Glomerular visceral epithelial cell (primary cell): ENCODE measurements at regions not wholly inside any gene's neighbourhood (a gene's known extent, or its start where the extent isn't known, plus 50 kb on each side); places are given as distances from the start of the nearest gene placed in this dataset.
"Not testable (repeated sequence)": the region's sequence is repeated elsewhere in the genome, so short reads cannot be mapped to it uniquely, and the experiment has no call there.

Experiments used
- DNase-seq: peaks from one replicate; pipeline ENCODE4 v3.0.0-alpha.2; 2016; ENCODE audit errors: extremely low spot score

DNA sequence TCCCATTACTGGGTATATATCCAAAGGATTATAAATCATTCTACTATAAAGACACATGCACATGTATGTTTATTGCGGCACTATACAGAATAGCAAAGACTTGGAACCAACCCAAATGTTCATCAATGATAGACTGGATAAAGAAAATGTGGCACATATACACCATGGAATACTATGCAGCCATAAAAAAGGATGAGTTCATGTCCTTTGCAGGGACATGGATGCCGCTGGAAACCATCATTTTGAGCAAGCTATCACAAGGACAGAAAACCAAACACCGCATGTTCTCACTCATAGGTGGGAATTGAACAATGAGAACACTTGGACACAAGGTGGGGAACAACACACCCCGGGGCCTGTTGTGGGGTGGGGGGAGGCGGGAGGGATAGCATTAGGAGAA, 57.0 kb upstream of the NEUROD1 start:
- not testable (repeated sequence) for DNase-seq

DNA sequence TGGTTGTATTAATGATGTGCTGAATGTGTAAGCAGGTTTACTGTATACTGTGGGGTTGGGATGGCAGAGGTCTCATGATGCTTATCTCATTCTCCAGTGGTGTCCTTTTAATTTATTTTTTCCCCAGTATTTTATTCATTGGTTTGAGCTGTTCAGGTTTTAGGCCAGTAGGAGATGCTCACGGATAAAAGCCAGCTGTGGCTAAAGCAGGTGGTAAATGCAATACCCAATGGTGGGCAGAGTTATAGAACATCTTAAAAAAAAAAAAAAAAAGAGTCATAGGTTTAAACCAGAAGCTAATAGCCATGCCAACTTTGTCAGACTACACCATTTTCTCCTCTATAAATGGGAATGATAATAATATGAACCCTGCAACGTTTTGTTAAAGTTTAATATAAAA, 57.8 kb upstream of the NEUROD1 start:
- DNase-seq = no peak

DNA sequence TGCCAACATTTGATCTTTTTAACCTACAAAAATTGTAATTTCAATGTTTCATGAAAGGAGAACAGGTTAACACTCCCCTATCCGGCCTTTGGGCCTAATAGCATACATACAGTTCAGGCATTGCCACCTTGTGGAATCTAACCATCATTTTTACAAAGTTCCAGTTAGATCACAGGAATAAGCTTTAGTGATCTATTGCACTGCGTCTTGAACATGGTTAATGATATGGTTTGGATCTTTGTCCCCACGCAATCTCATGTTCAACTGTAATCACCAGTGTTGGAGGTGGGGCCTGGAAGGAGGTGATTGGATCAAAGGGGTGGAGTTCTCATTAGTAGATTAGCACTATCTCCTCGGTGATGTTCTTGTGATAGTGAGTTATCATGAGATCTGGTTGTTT, 58.2 kb upstream of the NEUROD1 start:
- no peak for DNase-seq

DNA sequence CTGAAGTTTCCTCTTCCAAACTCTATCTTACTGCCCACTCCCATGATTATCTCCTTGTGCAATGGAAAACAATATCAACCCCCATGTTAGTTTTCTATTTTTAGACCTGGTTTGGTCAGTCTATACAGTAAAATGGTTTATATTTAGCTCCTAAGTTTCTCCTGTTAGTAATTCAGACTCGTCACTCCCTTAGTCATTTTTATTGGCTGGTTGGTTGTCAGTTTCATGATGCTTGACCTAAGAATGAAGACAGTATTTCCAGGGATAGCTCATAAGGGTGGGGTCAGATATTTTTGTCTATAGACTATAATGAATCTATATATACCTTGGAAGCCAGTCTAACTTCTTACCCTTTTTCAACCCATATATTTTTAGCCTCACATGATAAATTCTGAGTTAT, 61.4 kb upstream of the NEUROD1 start:
- DNase-seq = no peak

DNA sequence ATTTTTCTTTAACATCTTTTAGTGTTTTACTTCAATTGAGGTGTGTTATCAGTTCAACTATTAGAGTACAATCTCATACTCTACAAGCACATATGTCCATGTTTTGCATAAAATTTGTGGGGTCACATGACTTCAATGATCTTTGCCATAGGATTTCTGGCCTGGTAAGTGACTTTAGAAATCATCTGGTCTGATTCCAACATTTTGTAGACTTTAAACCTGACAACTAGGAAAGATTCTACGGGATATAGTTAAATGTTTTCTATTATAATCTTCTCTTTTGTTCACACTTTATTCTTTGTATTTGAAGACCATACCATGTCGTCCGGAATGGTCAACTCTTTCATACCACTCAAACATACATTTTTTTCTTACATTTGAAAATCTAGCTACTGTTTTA, 62.0 kb upstream of the NEUROD1 start:
- no peak for DNase-seq

DNA sequence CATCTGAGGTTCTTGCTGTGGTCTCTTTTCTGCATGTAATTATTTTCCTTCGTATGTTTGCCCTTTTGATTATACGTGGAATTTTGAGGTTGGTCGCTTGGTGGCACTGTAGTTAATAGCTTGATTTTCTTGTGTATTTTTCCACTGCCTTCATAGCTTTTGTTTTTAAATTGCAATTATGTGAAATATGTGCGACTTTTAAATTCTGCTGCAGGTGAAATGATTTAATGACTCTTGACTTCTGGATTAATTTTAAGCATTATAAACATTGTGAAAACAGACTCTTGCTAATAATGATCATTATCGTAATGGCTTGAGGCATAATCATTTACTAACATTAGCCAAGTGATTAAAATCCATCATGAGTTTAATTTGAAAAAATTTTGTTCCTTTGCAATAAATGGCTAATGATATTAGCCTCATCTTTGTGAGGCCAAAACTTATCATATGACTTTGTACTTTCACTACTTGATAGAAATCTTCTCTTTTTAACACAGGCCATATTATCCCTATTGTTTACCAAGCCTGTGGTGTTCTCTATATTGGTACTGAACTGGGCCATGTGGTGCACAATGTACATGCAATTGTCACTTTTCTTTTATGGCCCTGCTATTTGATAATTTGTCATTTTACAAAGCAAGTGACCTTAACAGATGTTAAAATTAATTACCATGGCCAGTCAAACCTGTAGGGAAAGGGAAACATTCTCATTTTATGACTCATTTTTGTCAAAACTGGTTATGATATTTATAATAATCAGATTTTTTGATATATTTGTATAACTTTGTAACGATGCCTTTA, 62.8 kb upstream of the NEUROD1 start:
- peak; percentile 66 for DNase-seq

DNA sequence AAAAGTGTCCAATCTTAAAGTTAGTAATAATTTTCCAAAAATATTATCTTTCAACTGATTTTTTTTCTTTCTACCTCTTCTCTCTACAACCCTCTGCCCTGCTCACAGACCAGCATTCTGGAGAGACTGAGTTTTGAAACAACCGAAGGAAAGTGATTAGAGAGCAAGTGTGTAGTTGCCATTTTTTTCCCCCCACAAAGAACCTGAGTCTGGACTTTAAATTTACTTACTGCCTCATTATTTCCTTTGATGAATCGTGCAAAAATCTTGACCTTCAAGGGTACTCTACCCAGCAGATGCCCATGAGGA, 63.4 kb upstream of the NEUROD1 start:
- no peak for DNase-seq

DNA sequence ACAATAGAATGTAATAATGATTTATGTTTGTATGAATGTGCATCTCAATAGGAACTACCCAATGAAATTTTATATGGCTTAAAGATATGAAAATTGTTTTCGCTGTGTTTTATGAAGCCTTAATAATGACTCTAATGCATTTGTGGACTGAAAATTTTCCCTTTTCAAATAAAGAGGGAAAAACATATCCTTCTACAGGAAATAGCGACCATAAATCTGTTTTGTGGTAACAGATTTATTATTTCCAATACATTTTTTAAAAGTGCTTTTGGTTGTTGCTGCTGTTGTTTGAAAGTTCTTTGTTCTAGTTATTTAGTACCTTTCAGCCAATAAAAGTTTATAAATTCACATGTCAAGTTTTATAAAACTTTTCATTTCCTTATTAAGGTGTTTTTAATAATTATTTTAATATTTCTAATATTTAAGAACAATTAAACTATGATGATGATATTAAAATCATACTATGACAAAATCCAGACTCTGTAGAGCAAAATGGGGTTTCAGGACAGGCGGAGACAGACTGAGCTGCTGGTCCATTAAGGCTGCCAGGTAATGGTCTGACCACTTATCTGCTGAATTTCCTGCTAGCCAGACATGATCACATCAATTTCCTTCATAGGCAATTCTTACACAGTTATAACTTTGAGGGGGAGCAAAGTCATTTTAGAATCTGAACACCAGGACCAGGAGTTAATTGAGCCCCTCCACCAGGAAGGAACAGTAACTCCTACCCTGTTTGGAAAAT, 65.7 kb upstream of the NEUROD1 start:
- no peak for DNase-seq

DNA sequence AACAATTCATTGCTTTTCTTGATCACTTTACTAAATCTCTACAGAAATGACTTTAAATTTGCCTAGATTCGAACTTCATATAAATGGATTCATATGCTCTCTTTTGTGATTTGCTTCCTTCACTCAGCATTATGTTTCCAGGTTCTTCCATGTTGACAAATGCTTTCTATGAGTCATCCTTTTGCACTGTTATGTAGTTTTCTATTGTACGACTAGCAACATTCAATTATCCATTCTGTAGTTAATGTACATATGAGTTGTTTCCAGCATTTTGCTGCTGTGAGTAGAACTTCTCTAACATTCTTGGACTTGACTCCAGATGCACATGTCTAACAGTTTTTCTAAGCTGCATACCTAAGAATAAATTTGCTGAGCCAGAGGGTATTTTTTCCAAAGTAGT, 66.5 kb upstream of the NEUROD1 start:
- DNase-seq = no peak

DNA sequence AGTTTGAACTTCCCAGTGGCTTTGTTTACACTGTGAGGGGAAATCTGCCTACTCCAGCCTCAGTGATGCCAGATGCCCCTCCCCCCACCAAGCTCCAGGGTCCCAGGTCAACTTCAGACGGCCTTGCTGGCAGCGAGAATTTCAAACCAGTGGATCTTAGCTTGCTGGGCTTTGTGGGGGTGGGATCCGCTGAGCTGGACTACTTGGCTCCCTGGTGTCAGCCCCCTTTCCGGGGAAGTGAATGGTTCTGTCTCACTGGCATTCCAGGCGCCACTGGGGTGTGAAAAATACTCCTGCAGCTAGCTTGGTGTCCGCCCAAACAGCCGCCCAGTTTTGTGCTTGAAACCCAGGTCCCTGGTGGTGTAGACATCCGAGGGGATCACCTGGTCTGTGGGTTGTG, 70.0 kb upstream of the NEUROD1 start:
- DNase-seq = no peak

DNA sequence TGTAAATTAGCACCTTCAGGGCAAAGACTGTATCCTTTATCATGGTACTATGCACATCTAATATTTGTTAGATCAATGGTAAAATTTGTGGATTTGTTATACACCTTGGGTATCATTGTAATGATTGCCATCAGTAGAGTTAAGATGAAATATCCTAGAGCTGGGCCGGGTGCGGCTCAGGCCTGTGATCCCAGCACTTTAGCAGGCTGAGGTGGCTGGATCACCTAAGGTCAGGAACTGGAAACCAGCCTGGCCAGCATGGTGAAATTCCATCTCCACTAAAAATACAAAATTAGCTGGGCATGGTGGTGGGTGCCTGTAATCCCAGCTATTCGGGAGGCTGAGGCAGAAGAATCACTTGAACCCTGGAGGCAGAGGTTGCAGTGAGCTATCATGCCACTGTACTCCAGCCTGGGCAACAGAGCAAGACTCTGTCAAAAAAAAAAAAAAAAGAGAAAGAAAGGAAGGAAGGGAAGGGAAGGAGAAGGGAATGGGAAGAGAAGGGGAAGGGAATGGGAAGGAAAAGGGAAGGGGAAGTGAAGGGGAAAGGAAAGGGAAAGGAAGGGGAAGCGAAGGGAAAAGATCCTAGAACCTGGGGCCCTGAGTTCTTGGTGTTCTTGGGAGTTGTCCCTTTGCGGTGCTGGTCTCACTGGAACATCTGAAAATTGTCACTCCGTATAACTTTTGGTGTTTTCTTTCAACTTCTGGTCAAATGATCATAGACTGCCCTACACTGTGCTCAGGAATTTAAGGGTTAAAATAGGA, 71.1 kb upstream of the NEUROD1 start:
- no peak for DNase-seq

DNA sequence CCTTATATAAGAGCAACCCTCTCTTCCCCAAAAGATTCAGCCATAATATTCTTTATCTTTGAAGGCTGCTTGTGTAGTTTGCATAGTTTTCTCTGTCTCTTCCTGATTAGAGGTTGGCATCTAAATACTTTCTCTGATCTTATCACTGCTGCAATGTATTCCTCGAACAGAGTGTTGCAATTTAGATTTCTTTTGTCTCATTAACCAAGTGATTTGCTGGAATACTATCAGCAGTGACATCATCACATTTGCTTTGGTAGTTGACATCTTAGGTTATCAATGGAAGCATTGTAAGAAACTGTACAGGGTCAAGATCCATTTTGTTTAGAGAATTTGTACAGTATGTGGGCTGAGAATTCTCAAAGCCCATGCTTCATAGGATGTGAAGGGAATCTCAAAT, 72.0 kb upstream of the NEUROD1 start:
- DNase-seq = no peak

DNA sequence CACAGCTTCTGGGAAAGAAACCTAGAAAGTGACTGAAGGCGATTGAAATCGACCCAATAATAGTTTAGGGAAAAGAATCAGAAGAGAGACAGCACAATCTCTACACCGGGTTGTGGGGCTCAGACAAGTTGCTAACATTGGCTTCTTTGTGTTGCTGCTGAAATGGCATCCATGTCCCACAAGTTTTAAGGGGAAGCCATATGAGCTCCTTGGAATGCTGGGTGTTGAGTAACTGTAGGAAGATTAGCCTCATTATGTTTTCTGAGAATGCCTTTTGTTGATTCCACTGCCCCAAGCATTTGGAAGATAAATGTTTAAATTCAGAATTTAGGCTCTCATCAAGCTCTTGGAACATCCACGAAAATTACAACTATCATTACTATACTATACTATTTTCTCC, 73.4 kb upstream of the NEUROD1 start:
- DNase-seq = no peak

DNA sequence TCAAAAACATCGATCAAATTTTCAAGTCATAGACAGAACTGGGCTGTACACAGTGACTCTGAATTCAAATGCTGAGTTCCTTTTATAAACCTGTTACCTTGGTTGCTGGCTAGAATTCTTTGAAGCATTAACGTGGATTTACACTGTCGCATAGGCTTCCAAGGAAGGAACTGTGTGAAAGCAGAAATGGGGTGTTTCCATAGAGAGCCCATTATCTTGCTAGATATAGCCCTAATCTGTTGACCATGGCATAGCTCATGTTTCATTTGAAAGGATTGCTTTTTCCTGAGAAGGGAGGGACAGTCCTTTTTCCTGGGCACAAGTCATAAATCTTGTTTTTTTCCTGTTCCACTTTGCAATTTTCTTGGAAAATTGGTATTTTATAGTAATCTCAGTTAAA, 73.8 kb upstream of the NEUROD1 start:
- DNase-seq = no peak

DNA sequence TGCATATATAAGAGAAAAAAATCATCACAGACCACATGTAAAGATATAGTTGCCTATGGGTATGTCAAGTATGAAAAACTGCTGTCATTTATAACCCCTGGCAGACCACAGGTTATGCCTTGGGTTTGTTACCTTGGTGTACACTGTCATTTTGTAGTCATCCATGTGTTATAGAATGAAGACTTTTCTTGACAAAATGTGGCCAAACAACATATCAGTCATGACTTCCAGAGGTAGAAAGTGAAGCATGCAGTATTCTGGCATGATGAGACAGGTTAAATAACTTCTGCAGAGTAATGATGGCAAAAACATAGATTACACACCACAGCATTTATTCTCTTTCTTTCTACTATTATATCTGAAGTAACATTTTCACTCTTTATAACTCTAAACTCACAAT, 74.9 kb upstream of the NEUROD1 start:
- DNase-seq = no peak

DNA sequence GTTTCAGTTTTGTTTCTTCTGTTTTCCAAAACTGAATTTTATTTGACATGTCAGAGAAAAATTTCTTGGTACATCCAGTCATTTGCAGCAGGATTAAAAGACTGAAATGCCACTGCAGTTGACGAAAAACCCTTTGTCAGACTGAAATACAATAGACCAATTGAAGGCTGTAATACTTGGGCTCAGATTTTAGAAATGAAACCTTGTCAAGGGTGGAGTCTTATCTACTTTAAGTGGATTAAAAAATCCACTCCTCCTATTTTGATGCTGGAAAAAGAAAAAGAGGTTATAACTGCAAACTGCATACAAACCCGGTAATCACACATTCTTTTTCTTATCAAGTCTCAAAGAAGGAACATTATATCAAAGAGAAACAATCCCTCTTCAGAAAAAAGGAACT, 80.2 kb upstream of the NEUROD1 start:
- no peak for DNase-seq

DNA sequence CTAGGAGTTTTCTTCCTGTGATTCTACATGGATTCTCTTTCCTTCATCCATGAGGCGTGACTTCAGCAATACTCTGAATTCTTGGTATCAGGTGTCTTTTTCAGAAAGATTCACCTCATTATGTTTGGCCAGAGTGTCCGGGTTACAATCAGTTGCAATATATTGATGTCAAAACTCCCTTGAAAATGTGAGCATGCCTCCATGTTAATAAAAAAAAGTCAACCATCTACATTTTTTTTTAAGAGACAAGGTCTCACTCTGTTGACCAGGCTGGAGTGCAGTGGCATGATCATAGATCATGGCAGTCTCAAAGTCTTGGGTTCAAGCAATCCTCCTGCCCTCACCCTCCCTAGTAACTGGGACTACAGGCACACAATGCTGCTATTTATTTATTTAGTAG, 80.9 kb upstream of the NEUROD1 start:
- no peak for DNase-seq

DNA sequence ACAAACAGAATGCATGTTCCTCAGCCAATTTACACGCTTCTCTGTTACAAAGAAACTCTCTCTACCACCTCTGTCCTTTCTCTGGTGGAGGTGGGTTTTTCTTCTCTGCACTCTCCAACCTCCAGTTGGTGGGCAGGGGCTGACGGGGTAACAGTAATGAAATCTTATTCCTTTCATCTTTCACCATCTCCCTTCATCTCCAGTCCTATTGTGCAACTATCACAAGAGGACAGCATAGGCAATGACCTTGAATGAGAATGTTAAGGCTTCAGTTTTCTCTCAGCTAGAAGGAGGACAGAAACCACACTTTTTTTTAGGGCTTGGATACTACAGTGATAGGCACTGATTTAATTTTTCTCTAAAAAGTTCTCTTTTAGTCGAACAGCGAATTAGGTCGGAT, 81.7 kb upstream of the NEUROD1 start:
- no peak for DNase-seq

DNA sequence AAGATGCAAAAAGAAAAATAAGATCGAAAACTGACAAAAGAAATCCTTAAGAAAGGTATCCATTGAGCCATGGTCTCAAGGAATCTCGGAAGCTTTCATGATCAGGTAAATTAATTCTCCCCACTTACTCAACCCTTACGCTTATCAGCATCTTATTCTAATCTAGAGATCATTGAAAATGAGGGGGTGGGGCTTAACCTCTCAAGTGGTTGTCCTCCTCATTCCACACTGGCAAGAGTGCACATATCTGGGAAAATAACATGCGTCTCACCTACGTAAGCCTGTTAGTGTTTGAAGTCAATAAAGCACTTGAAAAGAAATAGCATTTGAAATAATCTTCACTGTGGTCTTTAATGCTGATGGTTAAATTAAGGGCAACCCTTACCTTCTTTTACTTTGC, 82.5 kb upstream of the NEUROD1 start:
- DNase-seq = no peak

DNA sequence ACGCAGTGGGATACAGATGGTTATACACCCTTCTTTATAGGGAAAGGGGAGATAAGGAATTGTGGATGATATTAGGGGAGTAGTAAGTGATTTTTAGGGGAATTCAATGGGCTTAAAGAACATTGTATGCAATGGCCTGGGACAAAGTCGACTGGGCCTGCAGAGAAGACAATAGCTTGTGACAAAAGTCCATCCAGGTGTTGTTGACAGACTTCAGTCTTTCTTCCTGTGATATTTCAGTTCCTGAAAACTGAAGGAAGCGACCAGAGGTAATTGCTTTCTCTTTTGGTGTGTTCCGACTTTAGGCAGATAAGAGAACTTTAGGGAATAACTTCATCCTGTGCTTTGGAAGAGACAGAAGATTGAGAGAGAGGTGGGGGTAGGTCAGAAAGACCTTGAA, 83.1 kb upstream of the NEUROD1 start:
- no peak for DNase-seq

DNA sequence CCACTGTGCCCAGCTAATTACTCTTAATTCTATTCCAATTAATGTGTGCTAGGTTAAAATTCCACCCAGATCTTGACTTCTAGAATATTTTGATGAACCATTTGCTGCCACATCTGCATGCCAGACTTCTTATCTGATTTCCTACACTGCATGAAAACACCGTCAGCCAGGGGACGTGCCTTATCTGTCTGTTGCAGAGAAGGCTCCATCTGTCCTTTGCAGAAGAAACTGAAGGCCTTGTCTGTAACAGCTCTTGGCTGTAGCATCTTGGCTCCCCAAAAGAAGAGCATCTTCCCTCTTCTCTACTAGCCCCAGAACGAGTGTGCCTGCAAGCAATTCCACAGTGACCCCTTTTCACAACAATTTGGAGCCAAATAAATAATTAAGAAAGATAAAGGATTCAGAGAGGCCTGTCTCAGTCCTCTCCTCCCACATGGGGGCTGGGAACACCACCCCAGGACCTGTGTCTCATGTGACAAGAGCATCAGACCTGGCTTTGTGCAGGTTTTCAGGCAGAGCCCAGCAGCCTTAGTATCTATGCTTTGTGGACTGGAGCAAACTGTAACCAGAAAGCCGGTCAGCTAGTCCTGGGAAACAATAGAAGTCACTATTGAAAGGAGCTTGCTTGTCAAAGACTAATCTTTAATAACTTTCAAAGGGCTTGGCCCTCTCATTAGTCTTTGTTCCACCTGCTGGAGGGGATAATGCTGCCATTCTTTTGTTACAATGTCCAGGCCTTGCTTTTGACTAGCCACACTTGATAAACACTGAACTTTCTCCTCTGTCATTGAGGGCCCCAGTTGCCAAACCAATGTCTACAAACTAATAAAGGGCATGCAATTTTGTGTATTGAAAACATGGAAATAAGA, 84.0 kb upstream of the NEUROD1 start:
- DNase-seq = no peak

DNA sequence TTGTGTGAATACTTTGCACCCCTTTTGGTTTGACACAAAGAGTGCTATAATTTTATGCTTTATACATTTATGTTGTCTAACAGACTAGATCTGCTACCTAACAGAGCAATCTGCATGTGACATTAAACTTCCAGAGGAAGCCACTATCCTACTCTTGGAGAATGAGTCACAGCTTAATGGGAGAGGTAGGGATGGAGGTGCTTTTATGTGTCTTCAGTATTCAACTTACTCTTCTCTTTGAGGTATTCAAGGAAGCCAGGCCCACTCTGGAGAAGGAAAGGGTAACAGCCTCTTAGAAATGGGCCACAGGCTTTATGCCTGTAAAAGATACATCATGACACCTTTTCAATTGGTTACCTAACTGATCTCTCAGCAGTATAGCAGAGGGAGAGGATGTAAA, 85.8 kb upstream of the NEUROD1 start:
- DNase-seq = no peak
